G401.6 (cell line): ENCODE measurements at regions not wholly inside any gene's neighbourhood (a gene's known extent, or its start where the extent isn't known, plus 50 kb on each side); places are given as distances from the start of the nearest gene placed in this dataset.
"Not testable (repeated sequence)": the region's sequence is repeated elsewhere in the genome, so short reads cannot be mapped to it uniquely, and the experiment has no call there.

Source experiments
- FAIRE-seq: peaks from 2 replicates; lab custom pipeline; 2012; peaks lifted over from hg19 to GRCh38; lab: Jason Lieb, UNC

- FAIRE-seq, result no peak
Observed at GRCh38 chr18:56009411-56009810, 421.4 kb upstream of the TCF4 start.

- no peak for FAIRE-seq
Observed at GRCh38 chr18:56003720-56004088, 415.7 kb upstream of the TCF4 start.

- FAIRE-seq, result no peak
Observed at GRCh38 chr18:56003009-56003719, 415.2 kb upstream of the TCF4 start.

- no peak for FAIRE-seq
Observed at GRCh38 chr18:56001576-56001975, 413.6 kb upstream of the TCF4 start.

GRCh38 chr18:56000041-56000440 lies 412.0 kb upstream of the TCF4 start:
- FAIRE-seq, result no peak

- FAIRE-seq, result no peak
Observed at GRCh38 chr18:55999641-56000040, 411.6 kb upstream of the TCF4 start.

GRCh38 chr18:55998801-55999385 lies 410.9 kb upstream of the TCF4 start:
- FAIRE-seq, result no peak

GRCh38 chr18:55998071-55998522 lies 410.1 kb upstream of the TCF4 start:
- FAIRE-seq, result no peak

- FAIRE-seq, result no peak
Observed at GRCh38 chr18:55997151-55997561, 409.2 kb upstream of the TCF4 start.

GRCh38 chr18:55996717-55997116 lies 408.7 kb upstream of the TCF4 start:
- FAIRE-seq, result no peak

GRCh38 chr18:55990186-55990585 lies 402.2 kb upstream of the TCF4 start:
- no peak for FAIRE-seq

- FAIRE-seq, result no peak
Observed at GRCh38 chr18:55988537-55988936, 400.5 kb upstream of the TCF4 start.

- no peak for FAIRE-seq
Observed at GRCh38 chr18:55983433-55983832, 395.4 kb upstream of the TCF4 start.

GRCh38 chr18:55982992-55983391 lies 395.0 kb upstream of the TCF4 start:
- no peak for FAIRE-seq

GRCh38 chr18:55981712-55982475 lies 393.9 kb upstream of the TCF4 start:
- FAIRE-seq, result no peak

- FAIRE-seq, result no peak
Observed at GRCh38 chr18:55974521-55974920, 386.5 kb upstream of the TCF4 start.

GRCh38 chr18:55968550-55968949 lies 380.6 kb upstream of the TCF4 start:
- FAIRE-seq, result no peak

- FAIRE-seq, result no peak
Observed at GRCh38 chr18:55967019-55967418, 379.0 kb upstream of the TCF4 start.

- no peak for FAIRE-seq
Observed at GRCh38 chr18:55964171-55964570, 376.2 kb upstream of the TCF4 start.

- no peak for FAIRE-seq
Observed at GRCh38 chr18:55953326-55953725, 365.3 kb upstream of the TCF4 start.

- not testable (repeated sequence) for FAIRE-seq
Observed at GRCh38 chr18:55951738-55952137, 363.7 kb upstream of the TCF4 start.

- FAIRE-seq, result no peak
Observed at GRCh38 chr18:55950379-55951166, 362.6 kb upstream of the TCF4 start.

- no peak for FAIRE-seq
Observed at GRCh38 chr18:55934821-55935220, 346.8 kb upstream of the TCF4 start.
